Stimulated activated CD4-positive, alpha-beta T cell treated with anti-CD3 and anti-CD28 coated beads, TNF-alpha, amount 100 ng/mL, for 1 hour (primary cell): ENCODE measurements at regions not wholly inside any gene's neighbourhood (a gene's known extent, or its start where the extent isn't known, plus 50 kb on each side); places are given as distances from the start of the nearest gene placed in this dataset.
"Not testable (repeated sequence)": the region's sequence is repeated elsewhere in the genome, so short reads cannot be mapped to it uniquely, and the experiment has no call there.

Experiments used
- DNase-seq, 3 donors: peaks; one replicate each; pipeline ENCODE4 v3.0.0-alpha.2; 2020; ENCODE audit warnings: low read depth in 3 of 3, low spot score in 1 of 3

GRCh38 chr4:129974730-129975129 is 878.8 kb downstream of the C4orf33 start:
- DNase-seq = no peak

- no peak for DNase-seq
Measured at GRCh38 chr4:129978315-129978714, 882.4 kb downstream of the C4orf33 start.

GRCh38 chr4:129988957-129989356 is 893.0 kb downstream of the C4orf33 start:
- DNase-seq = no peak

- DNase-seq = no peak
Measured at GRCh38 chr4:129994715-129995114, 898.8 kb downstream of the C4orf33 start.

GRCh38 chr4:129998436-129999150 is 902.6 kb downstream of the C4orf33 start:
- DNase-seq = no peak

- no peak for DNase-seq
Measured at GRCh38 chr4:129999156-129999555, 903.2 kb downstream of the C4orf33 start.

GRCh38 chr4:130008461-130008860 is 912.5 kb downstream of the C4orf33 start:
- no peak for DNase-seq

GRCh38 chr4:130012806-130013205 is 916.9 kb downstream of the C4orf33 start:
- DNase-seq = not testable (repeated sequence)

GRCh38 chr4:130021706-130022105 is 925.8 kb downstream of the C4orf33 start:
- DNase-seq = no peak

GRCh38 chr4:130023088-130023487 is 927.1 kb downstream of the C4orf33 start:
- DNase-seq = no peak

- DNase-seq = no peak
Measured at GRCh38 chr4:130025701-130026100, 929.7 kb downstream of the C4orf33 start.

- no peak for DNase-seq
Measured at GRCh38 chr4:130026185-130026584, 930.2 kb downstream of the C4orf33 start.

GRCh38 chr4:130027973-130028372 is 932.0 kb downstream of the C4orf33 start:
- DNase-seq = no peak

- DNase-seq = no peak
Measured at GRCh38 chr4:130028552-130028951, 932.6 kb downstream of the C4orf33 start.

- DNase-seq = no peak
Measured at GRCh38 chr4:130029442-130029841, 933.5 kb downstream of the C4orf33 start.

GRCh38 chr4:130031858-130032257 is 935.9 kb downstream of the C4orf33 start:
- no peak for DNase-seq

- DNase-seq = not testable (repeated sequence)
Measured at GRCh38 chr4:130033657-130034056, 937.7 kb downstream of the C4orf33 start.

GRCh38 chr4:130034876-130035275 is 938.9 kb downstream of the C4orf33 start:
- DNase-seq = no peak

- DNase-seq = no peak
Measured at GRCh38 chr4:130035391-130035790, 939.4 kb downstream of the C4orf33 start.

- not testable (repeated sequence) for DNase-seq
Measured at GRCh38 chr4:130037866-130038265, 941.9 kb downstream of the C4orf33 start.

- DNase-seq = not testable (repeated sequence)
Measured at GRCh38 chr4:130038540-130038939, 942.6 kb downstream of the C4orf33 start.

GRCh38 chr4:130043732-130044160 is 947.8 kb downstream of the C4orf33 start:
- no peak for DNase-seq
